SIG-M5 treated with dmso at 0.1 percent for 504 hours (cell line): ENCODE measurements at regions not wholly inside any gene's neighbourhood (a gene's known extent, or its start where the extent isn't known, plus 50 kb on each side); places are given as distances from the start of the nearest gene placed in this dataset.

Experiments used
- DNase-seq: peaks from one replicate; lab custom pipeline; 2025; ENCODE audit not compliant: unreplicated experiment; lab: John Stamatoyannopoulos, UW

GRCh38 chr20:20993372-20993771 lies 112.8 kb downstream of the LINC00237 start:
- no peak for DNase-seq

GRCh38 chr20:20992686-20993360 lies 113.3 kb downstream of the LINC00237 start:
- DNase-seq, result no peak

- no peak for DNase-seq
Measured at GRCh38 chr20:20992277-20992676, 113.9 kb downstream of the LINC00237 start.

GRCh38 chr20:20989081-20989480 lies 117.1 kb downstream of the LINC00237 start:
- no peak for DNase-seq

GRCh38 chr20:20979934-20980333 lies 126.2 kb downstream of the LINC00237 start:
- no peak for DNase-seq

- DNase-seq, result no peak
Measured at GRCh38 chr20:20977786-20978185, 128.4 kb downstream of the LINC00237 start.

GRCh38 chr20:20972490-20972889 lies 133.7 kb downstream of the LINC00237 start:
- no peak for DNase-seq

GRCh38 chr20:20971810-20972209 lies 134.3 kb downstream of the LINC00237 start:
- no peak for DNase-seq

GRCh38 chr20:20970841-20971240 lies 135.3 kb downstream of the LINC00237 start:
- DNase-seq, result no peak

- DNase-seq, result peak; percentile 41
Measured at GRCh38 chr20:20969701-20970280, 136.4 kb downstream of the LINC00237 start.

GRCh38 chr20:20967564-20968184 lies 138.5 kb downstream of the LINC00237 start:
- no peak for DNase-seq

GRCh38 chr20:20966171-20966570 lies 140.0 kb downstream of the LINC00237 start:
- no peak for DNase-seq

- DNase-seq, result no peak
Measured at GRCh38 chr20:20959031-20959755, 147.0 kb downstream of the LINC00237 start.

GRCh38 chr20:20956513-20956931 lies 149.6 kb downstream of the LINC00237 start:
- no peak for DNase-seq

- no peak for DNase-seq
Measured at GRCh38 chr20:20955892-20956291, 150.3 kb downstream of the LINC00237 start.

- peak; percentile 6 for DNase-seq
Measured at GRCh38 chr20:20953738-20954618, 152.2 kb downstream of the LINC00237 start.

GRCh38 chr20:20950620-20951019 lies 155.5 kb downstream of the LINC00237 start:
- no peak for DNase-seq

GRCh38 chr20:20946122-20946759 lies 159.9 kb downstream of the LINC00237 start:
- DNase-seq, result no peak

GRCh38 chr20:20941468-20941889 lies 164.7 kb downstream of the LINC00237 start:
- no peak for DNase-seq

- DNase-seq, result peak; percentile 74
Measured at GRCh38 chr20:20939006-20939405, 167.2 kb downstream of the LINC00237 start.
